ENCODE measurements at regions not wholly inside any gene's neighbourhood (a gene's known extent, or its start where the extent isn't known, plus 50 kb on each side); places are given as distances from the start of the nearest gene placed in this dataset.

- Histone ChIP-seq H3K27ac (replicated peaks in 1 of 4) (peak overlapping the region in 1 of 4 donors; percentile 41), H3K36me3 (no peaks in the 10 kb centered on the region)
Observed at GRCh38 chr1:14339288-14339687, 259.2 kb upstream of the KAZN start.

GRCh38 chr1:14340002-14340785 is 258.3 kb upstream of the KAZN start:
- no peak for TF ChIP-seq EP300 (IDR thresholded peaks at IDR 0.05)
- TF ChIP-seq POLR2A (IDR thresholded peaks at IDR 0.05; ENCODE audit: low read depth), result no peak
- no peak for TF ChIP-seq POLR2AphosphoS5 (IDR thresholded peaks at IDR 0.05)
- TF ChIP-seq CTCF (IDR thresholded peaks at IDR 0.05), result no peak
- Histone ChIP-seq H3K36me3 (no peaks in the 10 kb centered on the region), H3K9me3 (no peaks in the 10 kb centered on the region), H3K27me3 (no peaks in the 10 kb centered on the region), H3K4me1 (peaks cover 0 to 2% (median 0%) of the 10 kb centered on the region in 4 donors), H3K27ac (replicated peaks in 1 of 4) (peak overlapping the region in 1 of 4 donors; percentile 41), H3K4me3 (no peak overlapping the region)
- 60% methylated on average over 5 of the region's 5 CpGs for WGBS
- intact Hi-C loops (cut with DNase I), result no loop called here
- DNase-seq (ENCODE audit: extremely low spot score), result no peak

More at GRCh38 chr1:14339288-14339687, 259.2 kb upstream of the KAZN start:
- H3K4me3 ChIP-seq, result no peak overlapping the region
- no peaks in the 10 kb centered on the region for H3K27me3 ChIP-seq
- H3K9me3 ChIP-seq, result no peaks in the 10 kb centered on the region
- no peak for DNase-seq (ENCODE audit: extremely low spot score)
- H3K4me1 ChIP-seq, result peaks cover 0 to 2% (median 0%) of the 10 kb centered on the region in 4 donors
- intact Hi-C loops (cut with DNase I), result no loop called here
- WGBS, result 66% methylated on average over 5 of the region's 5 CpGs
- TF ChIP-seq POLR2AphosphoS5 (IDR thresholded peaks at IDR 0.05), result no peak
- no peak for TF ChIP-seq EP300 (IDR thresholded peaks at IDR 0.05)
- TF ChIP-seq POLR2A (IDR thresholded peaks at IDR 0.05; ENCODE audit: low read depth), result no peak
- TF ChIP-seq CTCF (IDR thresholded peaks at IDR 0.05), result no peak

DNA sequence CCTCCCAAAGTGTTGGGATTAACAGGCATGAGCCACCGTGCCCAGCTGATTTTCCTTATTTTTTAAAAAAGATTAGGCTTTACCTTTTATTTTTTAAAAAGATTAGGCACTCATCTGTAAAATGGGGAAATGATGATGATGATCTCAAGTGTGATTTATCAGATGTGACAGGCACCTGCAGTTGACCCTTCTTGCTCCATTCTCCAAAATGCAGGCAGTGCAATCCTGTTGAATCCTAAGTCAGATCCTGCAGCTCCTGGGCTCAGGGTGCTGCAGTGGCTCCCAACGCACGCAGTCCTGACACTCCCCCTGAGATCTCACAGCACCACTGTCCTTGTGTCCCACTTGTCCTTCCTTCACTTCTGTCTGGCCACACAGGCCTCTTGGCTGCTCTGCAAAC is 257.3 kb upstream of the KAZN start:
- WGBS, result 78% methylated on average over 3 of the region's 3 CpGs
- intact Hi-C loops (cut with DNase I), result no loop called here
- no peak overlapping the region for H3K27ac ChIP-seq (replicated peaks in 1 of 4)

DNA sequence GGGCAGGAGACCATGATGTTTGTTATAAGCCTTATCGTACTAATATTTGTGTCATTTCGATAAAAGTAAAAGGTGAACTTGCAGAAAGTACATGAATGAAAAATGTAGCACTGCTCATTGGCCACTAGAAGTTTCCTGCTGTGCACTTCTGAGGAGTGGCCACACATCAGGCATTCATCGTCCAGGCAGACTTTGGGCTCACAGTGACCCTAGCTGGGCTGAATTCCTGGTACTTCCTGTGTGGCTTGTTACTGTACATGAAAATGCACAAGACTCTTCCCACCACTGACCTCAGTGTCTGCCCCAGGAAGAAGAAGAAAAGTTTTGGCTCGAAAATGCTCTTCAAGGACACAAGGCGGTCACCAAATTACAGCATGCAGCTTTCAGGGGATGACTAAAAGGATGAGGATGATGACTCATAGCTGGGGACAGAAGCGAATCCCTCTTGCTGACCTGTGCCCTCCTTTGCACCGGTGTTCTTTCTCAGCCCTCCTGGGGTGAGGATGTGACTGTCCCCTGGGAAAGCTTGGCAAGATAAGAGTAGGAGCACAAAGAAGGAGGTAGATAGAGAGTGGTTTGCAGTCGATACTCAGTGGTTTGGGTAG is 252.4 kb upstream of the KAZN start:
- WGBS, result 63% methylated on average over 8 of the region's 8 CpGs
- Histone ChIP-seq H3K27me3 (no peaks in the 10 kb centered on the region), H3K4me3 (no peak overlapping the region), H3K36me3 (no peaks in the 10 kb centered on the region), H3K27ac (replicated peaks in 1 of 4) (no peak overlapping the region), H3K4me1 (peaks cover 0 to 2% (median 0%) of the 10 kb centered on the region in 4 donors), H3K9me3 (peaks cover 0 to 2% (median 0%) of the 10 kb centered on the region in 4 donors)
- TF ChIP-seq CTCF (IDR thresholded peaks at IDR 0.05), result no peak
- no peak for TF ChIP-seq POLR2AphosphoS5 (IDR thresholded peaks at IDR 0.05)
- no peak for TF ChIP-seq EP300 (IDR thresholded peaks at IDR 0.05)
- TF ChIP-seq POLR2A (IDR thresholded peaks at IDR 0.05; ENCODE audit: low read depth), result no peak
- DNase-seq (ENCODE audit: extremely low spot score), result no peak
- intact Hi-C loops (cut with DNase I), result no loop called here

More for the DNA sequence above, 257.3 kb upstream of the KAZN start:
- Histone ChIP-seq H3K36me3 (no peaks in the 10 kb centered on the region), H3K9me3 (no peaks in the 10 kb centered on the region), H3K27me3 (no peaks in the 10 kb centered on the region), H3K4me1 (peaks cover 0 to 2% (median 0%) of the 10 kb centered on the region in 4 donors), H3K4me3 (no peak overlapping the region)
- no peak for DNase-seq (ENCODE audit: extremely low spot score)
- TF ChIP-seq POLR2AphosphoS5 (IDR thresholded peaks at IDR 0.05) (no peak), EP300 (IDR thresholded peaks at IDR 0.05) (no peak), POLR2A (IDR thresholded peaks at IDR 0.05; ENCODE audit: low read depth) (no peak), CTCF (IDR thresholded peaks at IDR 0.05) (no peak)
